H1 (cell line): ENCODE measurements at regions not wholly inside any gene's neighbourhood (a gene's known extent, or its start where the extent isn't known, plus 50 kb on each side); places are given as distances from the start of the nearest gene placed in this dataset.

Experiments
- CHD2 ChIP-seq: IDR thresholded peaks from 2 replicates; pipeline ENCODE4 v1.6.1; 2012; ENCODE audit warnings: low read length, improper control_type of control experiment
- CHD7 ChIP-seq: fragments of 300-600 bp; sonication (generic); IDR thresholded peaks from 2 replicates; pipeline ENCODE4 v1.7.1; 2012; ENCODE audit warnings: low read length, moderate library complexity, mild to moderate bottlenecking, inconsistent platforms; ENCODE audit not compliant: insufficient replicate concordance
- EGR1 ChIP-seq: IDR thresholded peaks from 2 replicates; pipeline ENCODE4 v1.6.1; 2011; ENCODE audit warnings: low read depth, low read length, borderline replicate concordance
- EZH2 ChIP-seq: fragments of 200-600 bp; sonication (generic); IDR thresholded peaks from 2 replicates; pipeline ENCODE4 v1.7.1; 2012; ENCODE audit warnings: low read depth, mild to moderate bottlenecking, moderate library complexity, low read length, inconsistent platforms; ENCODE audit not compliant: severe bottlenecking
- KDM5A ChIP-seq: fragments of 200-600 bp; IDR thresholded peaks from 2 replicates; pipeline ENCODE4 v1.7.1; 2012; ENCODE audit warnings: mild to moderate bottlenecking, low read length, inconsistent platforms, mixed read lengths
- NRF1 ChIP-seq: IDR thresholded peaks from 2 replicates; pipeline ENCODE4 v1.6.1; 2011; ENCODE audit warnings: mild to moderate bottlenecking, low read depth, low read length, improper control_type of control experiment
- POLR2A ChIP-seq, 2 experiments: IDR thresholded peaks; 1 replicate in 1 of 2; 2 replicates in 1 of 2; pipeline ENCODE4 v1.6.1; 2011; ENCODE audit warnings: low read depth in 2 of 2, low read length in 2 of 2, mild to moderate bottlenecking in 2 of 2; ENCODE audit errors: control extremely low read depth in 1 of 2
- SIN3A ChIP-seq, 2 experiments: IDR thresholded peaks in 1 of 2; conservative IDR thresholded peaks in 1 of 2; 2 replicates each; pipeline ENCODE4 v1.6.1; 2011 to 2012; ENCODE audit warnings: low read length in 2 of 2, improper control_type of control experiment in 1 of 2, low read depth in 1 of 2, mild to moderate bottlenecking in 1 of 2
- SP2 ChIP-seq: IDR thresholded peaks from 2 replicates; pipeline ENCODE4 v1.6.1; 2012; ENCODE audit warnings: mild to moderate bottlenecking, low read length, inconsistent platforms
- TCF12 ChIP-seq: IDR thresholded peaks from 2 replicates; pipeline ENCODE4 v1.6.1; 2011; ENCODE audit warnings: low read depth, mild to moderate bottlenecking, low read length
- ZNF274 ChIP-seq: IDR thresholded peaks from 2 replicates; pipeline ENCODE4 v1.7.0; 2012; ENCODE audit warnings: low read length, borderline replicate concordance; ENCODE audit errors: extremely low read depth
- TF ChIP-seq, protein P1 (sequence below): IDR thresholded peaks from 2 replicates; pipeline ENCODE4 v1.6.1; 2011; ENCODE audit warnings: low read length, improper control_type of control experiment

- TF ChIP-seq CHD7 (no peak), NRF1 (no peak), SIN3A (conservative IDR thresholded peaks at IDR 0.05 in 1 of 2, IDR thresholded peaks at IDR 0.05 in 1 of 2; ENCODE audit: low read depth in 1 of 2, low read length in 2 of 2) (no peak), CHD2 (no peak), EZH2 (no peak), ZNF274 (no peak), KDM5A (no peak), POLR2A (IDR thresholded peaks at IDR 0.05; ENCODE audit: control extremely low read depth in 1 of 2, low read depth in 2 of 2, low read length in 2 of 2) (no peak), TCF12 (no peak), SP2 (no peak), EGR1 (no peak)
- TF ChIP-seq, protein P1, sequence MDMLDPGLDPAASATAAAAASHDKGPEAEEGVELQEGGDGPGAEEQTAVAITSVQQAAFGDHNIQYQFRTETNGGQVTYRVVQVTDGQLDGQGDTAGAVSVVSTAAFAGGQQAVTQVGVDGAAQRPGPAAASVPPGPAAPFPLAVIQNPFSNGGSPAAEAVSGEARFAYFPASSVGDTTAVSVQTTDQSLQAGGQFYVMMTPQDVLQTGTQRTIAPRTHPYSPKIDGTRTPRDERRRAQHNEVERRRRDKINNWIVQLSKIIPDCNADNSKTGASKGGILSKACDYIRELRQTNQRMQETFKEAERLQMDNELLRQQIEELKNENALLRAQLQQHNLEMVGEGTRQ = no peak
Measured at GRCh38 chr6:44620922-44621321, 233.4 kb downstream of the CDC5L start (continued).
